C1 segment of cervical spinal cord (tissue), 14 donors: ENCODE measurements at regions not wholly inside any gene's neighbourhood (a gene's known extent, or its start where the extent isn't known, plus 50 kb on each side); places are given as distances from the start of the nearest gene placed in this dataset.
"Not testable (repeated sequence)": the region's sequence is repeated elsewhere in the genome, so short reads cannot be mapped to it uniquely, and the experiment has no call there.

ENCODE experiments used
- DNase-seq, 14 donors: peaks; one replicate each; lab custom pipeline; 2025; lab: John Stamatoyannopoulos, UW

DNA sequence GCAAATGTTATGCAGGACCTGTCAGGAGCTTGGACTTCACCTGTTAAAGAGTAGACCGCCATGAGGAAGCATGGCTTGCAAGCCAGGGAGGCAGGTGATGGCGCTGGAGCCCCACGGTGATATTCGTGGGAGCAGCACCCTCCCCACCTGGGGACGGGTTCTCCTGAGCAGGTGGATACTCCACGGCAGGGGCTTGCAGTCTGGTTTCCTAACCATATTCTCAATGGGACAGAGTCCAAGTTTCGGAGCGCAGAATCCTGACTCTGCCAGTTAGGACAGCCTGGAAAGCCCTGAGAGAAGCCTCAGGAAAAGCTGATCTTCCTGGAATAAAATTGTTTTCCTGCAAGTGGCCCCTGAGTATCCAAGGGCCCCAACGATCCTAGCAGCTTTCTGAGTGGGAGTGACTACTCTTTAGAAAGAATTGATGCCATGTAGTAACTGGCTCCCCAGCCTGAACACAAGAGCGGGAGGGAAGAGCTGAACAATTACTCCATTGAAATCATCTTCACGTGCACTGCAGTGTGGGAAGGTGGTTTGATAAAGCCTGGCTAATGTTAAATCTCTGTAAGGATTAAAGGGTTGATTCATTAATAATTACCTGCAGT is 146.3 kb upstream of the RAB4A start:
- DNase-seq, result peak in 2 of 14 donors; percentile 9 to 17

DNA sequence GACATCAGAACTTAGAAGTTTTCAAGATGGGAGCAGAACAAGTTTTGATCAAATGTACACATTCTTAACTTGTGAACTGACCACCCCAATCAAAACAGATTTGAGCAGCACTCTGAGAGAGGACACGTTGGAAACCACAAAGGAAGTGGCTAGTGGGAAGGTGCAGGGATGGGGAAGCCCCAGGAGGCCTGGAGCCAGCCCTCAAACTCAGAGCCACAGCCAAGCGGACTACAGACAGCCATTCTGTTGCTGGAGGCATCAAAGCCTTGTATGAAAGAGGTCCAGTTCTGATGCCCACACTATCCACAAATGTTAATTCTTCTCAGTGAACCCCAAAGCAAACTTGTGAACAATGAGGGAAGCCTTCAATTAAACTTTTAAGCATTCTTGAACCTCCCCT is 143.6 kb upstream of the RAB4A start:
- no peak for DNase-seq

- no peak for DNase-seq
Measured at GRCh38 chr1:229128066-229128608, 142.8 kb upstream of the RAB4A start.

DNA sequence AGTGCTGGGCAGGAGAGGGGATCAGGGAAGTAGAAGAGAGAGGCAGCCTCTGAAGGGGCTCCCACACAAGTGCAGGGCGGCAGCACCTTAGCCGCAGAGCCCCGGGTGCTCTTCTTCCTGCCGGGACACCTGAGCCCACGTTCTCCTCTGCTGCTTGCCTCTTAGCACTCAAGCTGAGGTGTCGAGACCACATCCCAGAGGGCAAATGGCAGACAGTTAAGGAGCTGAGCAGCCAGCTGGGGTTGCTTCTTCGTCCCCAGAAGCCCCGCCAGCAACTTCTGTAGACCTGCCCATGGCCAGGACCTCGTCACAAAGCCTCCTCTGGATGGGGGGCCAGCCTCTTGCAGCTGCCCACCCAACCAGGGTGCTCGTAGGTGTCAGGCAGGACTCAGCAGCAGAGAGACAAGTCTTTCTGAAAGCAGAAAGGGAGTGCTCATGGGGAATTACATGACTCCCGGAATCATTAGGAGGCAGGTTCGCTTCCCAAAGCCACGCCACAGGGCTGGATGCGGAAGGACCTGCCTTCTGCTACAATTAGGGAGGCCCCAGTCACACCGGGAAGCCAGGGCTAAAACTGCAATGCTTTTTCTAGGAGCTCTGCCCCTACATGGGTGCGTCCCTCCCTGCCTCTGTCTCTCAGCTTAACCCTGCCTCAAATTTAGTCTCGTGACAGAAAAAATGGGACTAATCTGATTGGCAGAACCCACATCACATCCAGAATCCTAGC is 141.4 kb upstream of the RAB4A start:
- DNase-seq, result no peak

DNA sequence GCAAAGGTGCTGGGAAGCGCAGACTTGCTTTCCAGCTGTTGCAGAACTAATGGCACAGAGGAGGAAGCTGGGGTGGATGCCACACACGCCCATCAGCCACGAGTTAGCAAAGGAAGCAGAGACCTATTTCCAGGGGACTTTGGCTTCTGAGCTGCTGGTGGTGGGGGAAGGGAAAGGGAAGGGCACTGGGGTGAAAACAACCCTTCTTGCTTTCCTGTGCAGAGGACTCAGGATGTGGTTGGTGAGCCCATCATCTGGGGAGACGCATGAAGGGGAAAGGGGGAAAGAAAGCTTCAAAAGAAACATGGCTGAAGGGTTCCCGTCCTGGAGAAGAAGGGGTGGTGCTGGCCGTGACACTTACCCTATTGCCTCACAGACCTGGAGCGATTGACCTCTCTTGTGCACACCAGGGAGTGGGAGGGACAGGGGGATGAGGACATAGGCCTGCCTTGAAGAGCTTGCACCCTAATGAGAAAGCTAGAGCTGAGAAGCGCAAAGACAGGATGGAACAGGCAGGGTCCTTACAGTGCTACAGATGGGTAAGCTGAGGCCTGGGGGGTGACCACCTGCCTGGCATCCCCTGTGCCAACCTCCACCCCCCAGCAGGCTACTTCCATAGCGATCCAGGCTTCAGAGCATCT is 140.8 kb upstream of the RAB4A start:
- DNase-seq, result peak in 2 of 14 donors; percentile 21 to 25

DNA sequence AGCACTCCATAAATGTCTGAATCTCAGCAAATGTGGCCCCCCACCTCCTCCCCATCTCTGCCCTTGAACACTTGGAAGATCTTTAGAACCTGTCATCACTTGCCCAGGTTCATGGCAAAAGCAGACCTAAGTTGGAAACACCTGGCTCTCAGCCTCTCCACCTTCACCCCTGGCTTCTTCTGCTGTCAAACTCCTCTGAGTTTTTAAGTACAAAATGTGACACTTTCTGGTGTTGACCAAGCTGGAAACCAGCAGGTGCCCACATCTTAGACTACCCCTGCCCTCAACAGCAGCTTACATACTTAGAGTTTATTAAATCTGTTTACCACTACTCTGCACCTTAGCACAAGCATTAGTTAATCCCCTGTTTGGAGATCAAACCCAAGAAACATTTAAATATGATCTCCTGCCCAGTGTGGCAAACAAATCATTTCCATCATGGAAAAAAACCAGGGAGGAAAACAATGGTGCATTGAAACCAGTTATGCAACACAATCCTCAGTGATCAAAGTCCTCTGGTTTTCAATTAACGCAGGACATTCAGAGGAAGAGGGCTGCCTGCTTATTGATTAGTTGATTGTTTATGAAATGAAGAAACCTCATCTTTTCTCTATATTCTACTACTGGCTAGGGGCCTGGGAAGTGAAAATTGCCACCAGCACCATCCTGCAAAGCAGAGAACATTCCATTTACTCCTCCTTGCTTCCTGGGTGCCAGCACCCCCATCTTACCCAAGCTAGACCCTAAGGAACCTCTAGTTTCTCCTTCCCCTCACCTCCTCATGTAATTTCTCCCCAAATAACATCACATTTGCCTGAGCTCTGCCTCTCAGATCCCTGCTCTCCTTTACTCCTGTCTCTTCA is 139.4 kb upstream of the RAB4A start:
- DNase-seq, result peak in 1 of 14 donors; percentile 25

- no peak for DNase-seq
Measured at GRCh38 chr1:229132106-229132443, 138.8 kb upstream of the RAB4A start.

GRCh38 chr1:229132706-229133105 is 138.2 kb upstream of the RAB4A start:
- no peak for DNase-seq

GRCh38 chr1:229133151-229133550 is 137.8 kb upstream of the RAB4A start:
- DNase-seq, result no peak

GRCh38 chr1:229133811-229134210 is 137.1 kb upstream of the RAB4A start:
- no peak for DNase-seq

GRCh38 chr1:229134381-229135217 is 136.3 kb upstream of the RAB4A start:
- not testable (repeated sequence) for DNase-seq

GRCh38 chr1:229135773-229136172 is 135.1 kb upstream of the RAB4A start:
- no peak for DNase-seq

- no peak for DNase-seq
Measured at GRCh38 chr1:229136822-229137221, 134.1 kb upstream of the RAB4A start.

DNA sequence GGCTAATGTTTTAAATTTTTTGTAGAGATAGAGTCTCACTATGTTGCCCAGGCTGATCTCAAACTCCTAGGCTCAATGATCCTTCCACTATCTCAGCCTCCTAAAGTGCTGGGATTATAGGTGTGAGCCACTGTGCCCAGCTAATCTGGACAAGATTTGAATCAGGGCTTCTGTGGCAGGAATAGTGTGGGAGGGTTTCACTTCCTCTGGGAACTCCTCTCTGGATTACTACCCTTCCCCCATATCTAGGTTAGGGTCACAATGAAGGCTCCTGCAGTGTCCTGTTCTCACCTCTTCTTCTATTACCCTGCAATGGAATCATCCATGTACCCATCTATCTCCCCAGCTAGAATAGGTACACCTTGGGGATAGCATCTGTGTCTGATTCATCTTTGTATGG is 133.6 kb upstream of the RAB4A start:
- no peak for DNase-seq

- no peak for DNase-seq
Measured at GRCh38 chr1:229138058-229138457, 132.9 kb upstream of the RAB4A start.

- DNase-seq, result no peak
Measured at GRCh38 chr1:229139331-229140118, 131.4 kb upstream of the RAB4A start.

DNA sequence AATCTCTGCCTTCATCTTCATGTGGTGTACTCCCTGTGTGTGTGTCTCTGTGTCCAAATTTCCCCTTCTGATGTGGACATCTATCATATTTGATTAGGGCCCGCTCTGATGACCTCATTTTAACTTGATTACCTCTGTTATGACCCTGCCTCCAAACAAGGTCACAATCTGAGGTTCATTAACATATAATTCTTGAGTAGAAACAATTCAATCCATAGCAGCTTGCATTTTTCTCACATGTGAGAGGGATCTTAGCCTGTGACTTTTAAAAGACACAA is 130.9 kb upstream of the RAB4A start:
- no peak for DNase-seq

DNA sequence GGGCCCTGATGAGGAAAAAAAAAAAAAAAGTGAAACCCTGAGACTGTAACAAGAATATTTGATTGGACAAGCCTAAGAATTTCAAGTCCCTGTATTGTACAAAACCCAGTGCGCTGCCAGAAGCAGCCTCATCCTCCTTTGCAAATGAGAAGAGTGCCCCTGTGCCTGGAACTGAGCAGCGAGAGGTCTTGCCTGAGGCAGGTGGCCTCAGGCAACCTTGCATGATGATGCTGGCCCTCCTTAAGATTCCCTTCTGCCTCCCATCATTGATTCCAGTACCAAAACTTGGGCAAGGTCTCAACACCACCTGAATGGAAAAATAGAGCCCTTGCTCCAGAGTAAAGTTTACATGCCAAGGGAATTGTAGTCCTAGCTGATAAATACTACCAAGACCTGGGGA is 129.6 kb upstream of the RAB4A start:
- no peak for DNase-seq

DNA sequence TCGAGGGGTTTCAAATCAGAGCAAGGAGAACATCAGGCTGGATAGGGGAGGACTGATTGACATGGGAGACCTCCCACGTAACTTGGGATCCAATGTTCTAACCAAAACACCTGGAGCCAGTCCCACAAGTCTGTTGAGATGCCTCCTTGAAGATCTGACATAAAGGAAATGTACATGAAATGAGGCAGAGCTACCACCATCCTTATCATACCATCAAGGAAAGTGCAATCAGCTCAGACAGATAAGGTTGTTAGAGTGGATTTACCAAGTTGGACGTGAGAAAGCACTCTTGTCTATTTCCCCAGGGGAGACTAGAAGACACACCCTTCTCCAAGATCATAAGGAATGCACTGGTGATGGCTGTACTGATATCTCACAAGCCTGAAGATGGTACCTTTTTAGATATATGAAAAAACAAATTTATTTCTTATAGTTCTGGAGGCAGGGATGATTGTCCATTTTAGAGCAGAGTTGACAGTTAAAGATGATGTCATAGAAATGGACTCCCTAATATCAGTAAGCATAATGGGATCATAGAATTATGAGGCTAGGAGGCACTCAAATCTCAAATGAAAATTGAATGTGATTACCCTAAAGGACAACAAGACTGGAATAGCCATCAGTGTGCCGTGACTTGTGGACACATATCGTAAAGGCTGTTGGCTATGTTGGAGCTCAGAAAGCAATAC is 129.1 kb upstream of the RAB4A start:
- no peak for DNase-seq

- DNase-seq, result no peak
Measured at GRCh38 chr1:229142471-229142870, 128.4 kb upstream of the RAB4A start.
